Spleen (tissue), 7 donors: ENCODE measurements at regions not wholly inside any gene's neighbourhood (a gene's known extent, or its start where the extent isn't known, plus 50 kb on each side); places are given as distances from the start of the nearest gene placed in this dataset.

ENCODE experiments used
- CTCF ChIP-seq, 11 experiments: fragments of 200-600 bp in 7 of 11; fragments of 450-650 bp in 4 of 11; sonication (generic) in 4 of 11; IDR thresholded peaks in 8 of 11; conservative IDR thresholded peaks in 3 of 11; 1 replicate in 7 of 11; 2 replicates in 4 of 11; pipeline versions ENCODE4 v1.4.0 to v1.8.0; 2016 to 2021; ENCODE audit warnings: antibody characterized with exemption in 11 of 11, inconsistent platforms in 4 of 11, mild to moderate bottlenecking in 1 of 11
- POLR2A ChIP-seq, 3 donors: fragments of 450-650 bp; IDR thresholded peaks; one replicate each; pipeline ENCODE4 v1.5.1; 2017; ENCODE audit warnings: antibody characterized with exemption in 3 of 3, mild to moderate bottlenecking in 1 of 3
- POLR2AphosphoS5 ChIP-seq, 3 donors: sonication (generic); formaldehyde crosslinking; IDR thresholded peaks; one replicate each; pipeline ENCODE4 v1.5.1; 2017; ENCODE audit warnings: antibody characterized with exemption in 3 of 3
- donor health status: DM: no; HTN: no; CAD: no; lungs with moderate emphysema.
- donor health status: DM: no; HTN: no; CAD: no.
- donor health status: DM: no; HTN: no; CAD: no.

GRCh38 chr12:42978708-42979107 is 389.2 kb upstream of the PRICKLE1 start:
- no peak for TF ChIP-seq CTCF (IDR thresholded peaks at IDR 0.05 in 8 of 11, conservative IDR thresholded peaks at IDR 0.05 in 3 of 11)
- no peak for TF ChIP-seq POLR2AphosphoS5 (IDR thresholded peaks at IDR 0.05)
- no peak for TF ChIP-seq POLR2A (IDR thresholded peaks at IDR 0.05)
